ENCODE measurements at regions not wholly inside any gene's neighbourhood (a gene's known extent, or its start where the extent isn't known, plus 50 kb on each side); places are given as distances from the start of the nearest gene placed in this dataset.

DNA sequence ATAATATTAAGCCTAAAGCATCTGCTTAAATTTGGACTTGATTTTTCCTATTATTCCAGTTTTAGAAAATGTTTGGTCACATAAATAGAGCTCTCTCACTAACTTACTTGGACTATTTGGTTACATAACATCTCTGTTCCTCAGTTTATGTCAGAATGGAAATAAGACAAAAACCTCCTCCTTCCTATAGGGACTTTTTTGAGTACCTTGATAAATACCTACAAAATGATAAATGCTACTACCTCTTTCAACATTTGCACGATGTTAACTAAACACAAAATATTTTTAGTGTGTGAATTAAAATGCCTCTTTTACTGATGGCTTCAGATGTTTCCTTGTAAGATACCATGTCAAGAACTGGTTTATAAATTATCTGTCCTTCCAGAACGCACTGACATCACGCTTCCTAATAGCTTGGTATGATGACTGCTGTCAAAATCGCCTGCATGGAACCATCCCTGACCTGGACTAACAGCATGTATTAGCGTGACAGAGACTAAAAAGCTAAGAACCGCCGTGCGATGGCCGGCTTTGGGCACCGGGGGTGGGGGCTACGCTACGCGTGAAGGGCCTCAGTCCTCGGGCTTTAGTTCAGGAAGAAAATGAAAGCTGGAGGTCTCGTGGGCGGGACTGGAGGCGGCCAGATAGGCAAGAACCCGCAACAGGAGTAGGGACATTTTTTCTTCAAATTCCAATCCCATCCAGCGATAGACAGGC is 133.2 kb upstream of the BARHL2 start:
- TF ChIP-seq, protein P1, sequence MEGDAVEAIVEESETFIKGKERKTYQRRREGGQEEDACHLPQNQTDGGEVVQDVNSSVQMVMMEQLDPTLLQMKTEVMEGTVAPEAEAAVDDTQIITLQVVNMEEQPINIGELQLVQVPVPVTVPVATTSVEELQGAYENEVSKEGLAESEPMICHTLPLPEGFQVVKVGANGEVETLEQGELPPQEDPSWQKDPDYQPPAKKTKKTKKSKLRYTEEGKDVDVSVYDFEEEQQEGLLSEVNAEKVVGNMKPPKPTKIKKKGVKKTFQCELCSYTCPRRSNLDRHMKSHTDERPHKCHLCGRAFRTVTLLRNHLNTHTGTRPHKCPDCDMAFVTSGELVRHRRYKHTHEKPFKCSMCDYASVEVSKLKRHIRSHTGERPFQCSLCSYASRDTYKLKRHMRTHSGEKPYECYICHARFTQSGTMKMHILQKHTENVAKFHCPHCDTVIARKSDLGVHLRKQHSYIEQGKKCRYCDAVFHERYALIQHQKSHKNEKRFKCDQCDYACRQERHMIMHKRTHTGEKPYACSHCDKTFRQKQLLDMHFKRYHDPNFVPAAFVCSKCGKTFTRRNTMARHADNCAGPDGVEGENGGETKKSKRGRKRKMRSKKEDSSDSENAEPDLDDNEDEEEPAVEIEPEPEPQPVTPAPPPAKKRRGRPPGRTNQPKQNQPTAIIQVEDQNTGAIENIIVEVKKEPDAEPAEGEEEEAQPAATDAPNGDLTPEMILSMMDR (IDR thresholded peaks at IDR 0.05): no peak
- peak in 1 of 2 donors; percentile 8 for TF ChIP-seq POLR2AphosphoS5 (IDR thresholded peaks at IDR 0.05)
- TF ChIP-seq POLR2A (IDR thresholded peaks at IDR 0.05; ENCODE audit: low read depth): no peak
- no peak for TF ChIP-seq EP300 (IDR thresholded peaks at IDR 0.05)
